WTC11 (cell line): ENCODE measurements at regions not wholly inside any gene's neighbourhood (a gene's known extent, or its start where the extent isn't known, plus 50 kb on each side); places are given as distances from the start of the nearest gene placed in this dataset.
"Not testable (repeated sequence)": the region's sequence is repeated elsewhere in the genome, so short reads cannot be mapped to it uniquely, and the experiment has no call there.

ENCODE experiments used
- ATAC-seq: fragments of 200-7000 bp; cut with Tn5 transposase; 2 replicates; pipeline ENCODE4 v1.10.0; 2021; ENCODE audit warnings: mild to moderate bottlenecking, moderate library complexity
- CTCF ChIA-PET: fragments of 300-600 bp; sonication (Branson Sonifier 250); formaldehyde crosslinking; loops from one replicate; lab custom pipeline; 2021; ENCODE audit warnings: antibody characterized with exemption; lab: Charles Lee
- POLR2A ChIA-PET: fragments of 350-600 bp; sonication (Branson Sonifier 250); formaldehyde crosslinking; loops from one replicate; lab custom pipeline; 2021; ENCODE audit warnings: antibody characterized with exemption; lab: Charles Lee
- DNase-seq: peaks from one replicate; pipeline ENCODE4 v3.0.0; 2021; ENCODE audit warnings: low spot score
- H3K27ac Mint-ChIP-seq: 2 replicates; pipeline ENCODE4 v1.8.0; 2021; ENCODE audit warnings: mixed read lengths
- H3K27me3 Mint-ChIP-seq: 2 replicates; pipeline ENCODE4 v1.8.0; 2021; ENCODE audit warnings: low read depth, mild to moderate bottlenecking, moderate library complexity, mixed read lengths
- H3K36me3 Mint-ChIP-seq: 2 replicates; pipeline ENCODE4 v1.8.0; 2021; ENCODE audit warnings: mixed read lengths
- H3K4me1 Mint-ChIP-seq: 2 replicates; pipeline ENCODE4 v1.8.0; 2022; ENCODE audit warnings: mixed read lengths
- H3K4me3 Mint-ChIP-seq: 2 replicates; pipeline ENCODE4 v1.8.0; 2021; ENCODE audit warnings: mild to moderate bottlenecking, moderate library complexity, mixed read lengths
- H3K9me3 Mint-ChIP-seq: 2 replicates; pipeline ENCODE4 v1.8.0; 2021; ENCODE audit warnings: mixed read lengths
- CBFB ChIP-seq: sonication (generic); formaldehyde crosslinking; IDR thresholded peaks from 2 replicates; pipeline ENCODE4 v1.8.1; 2022; ENCODE audit warnings: mild to moderate bottlenecking, low read depth, missing genetic modification reagents
- CREM ChIP-seq: sonication (generic); formaldehyde crosslinking; IDR thresholded peaks from 2 replicates; pipeline ENCODE4 v1.8.1; 2022; ENCODE audit warnings: mild to moderate bottlenecking, missing genetic modification reagents, moderate library complexity
- E2F4 ChIP-seq: sonication (generic); formaldehyde crosslinking; IDR thresholded peaks from 2 replicates; pipeline ENCODE4 v1.8.1; 2022; ENCODE audit warnings: low read depth, mild to moderate bottlenecking, moderate library complexity, missing genetic modification reagents, borderline replicate concordance
- HMGXB4 ChIP-seq: sonication (generic); formaldehyde crosslinking; IDR thresholded peaks from 2 replicates; pipeline ENCODE4 v1.8.1; 2023; ENCODE audit warnings: mild to moderate bottlenecking, moderate library complexity, missing genetic modification reagents
- IRF2 ChIP-seq: sonication (generic); formaldehyde crosslinking; IDR thresholded peaks from 2 replicates; pipeline ENCODE4 v1.8.0; 2022; ENCODE audit warnings: low read depth, missing genetic modification reagents, borderline replicate concordance
- KAT7 ChIP-seq: sonication (generic); formaldehyde crosslinking; IDR thresholded peaks from 2 replicates; pipeline ENCODE4 v1.8.1; 2023; ENCODE audit warnings: missing genetic modification reagents, mild to moderate bottlenecking, borderline replicate concordance
- MXD4 ChIP-seq: fragments of 250-450 bp; sonication (Bioruptor Pico); IDR thresholded peaks from 2 replicates; pipeline ENCODE4 v1.8.0; 2021; ENCODE audit warnings: mild to moderate bottlenecking, moderate library complexity, borderline replicate concordance
- OVOL2 ChIP-seq: fragments of 250-450 bp; sonication (Bioruptor Pico); IDR thresholded peaks from 2 replicates; pipeline ENCODE4 v1.9.0; 2021; ENCODE audit warnings: mild to moderate bottlenecking, borderline replicate concordance
- TEAD1 ChIP-seq: sonication (generic); formaldehyde crosslinking; IDR thresholded peaks from 2 replicates; pipeline ENCODE4 v1.8.0; 2022; ENCODE audit warnings: mild to moderate bottlenecking, missing genetic modification reagents
- TEAD4 ChIP-seq: sonication (generic); formaldehyde crosslinking; IDR thresholded peaks from 2 replicates; pipeline ENCODE4 v1.8.0; 2022; ENCODE audit warnings: mild to moderate bottlenecking, missing genetic modification reagents
- USF1 ChIP-seq: sonication (generic); formaldehyde crosslinking; IDR thresholded peaks from 2 replicates; pipeline ENCODE4 v1.8.0; 2022; ENCODE audit warnings: mild to moderate bottlenecking, missing genetic modification reagents
- ZNF138 ChIP-seq: sonication (generic); formaldehyde crosslinking; conservative IDR thresholded peaks from 2 replicates; pipeline ENCODE4 v1.8.1; 2022; ENCODE audit warnings: mild to moderate bottlenecking, moderate library complexity, missing genetic modification reagents
- ZNF263 ChIP-seq: sonication (generic); formaldehyde crosslinking; IDR thresholded peaks from 2 replicates; pipeline ENCODE4 v1.8.1; 2022; ENCODE audit warnings: low read depth, mild to moderate bottlenecking, moderate library complexity, missing genetic modification reagents
- ZNF396 ChIP-seq: fragments of 250-450 bp; sonication (Bioruptor Pico); IDR thresholded peaks from 2 replicates; pipeline ENCODE4 v1.8.0; 2021; ENCODE audit warnings: mild to moderate bottlenecking, moderate library complexity, borderline replicate concordance
- TF ChIP-seq, protein P1 (sequence below): sonication (generic); formaldehyde crosslinking; conservative IDR thresholded peaks from 2 replicates; pipeline ENCODE4 v1.8.1; 2023; ENCODE audit warnings: mild to moderate bottlenecking, low read depth, missing genetic modification reagents, moderate library complexity
- TF ChIP-seq, protein P2 (sequence below): sonication (generic); formaldehyde crosslinking; IDR thresholded peaks from 2 replicates; pipeline ENCODE4 v1.8.0; 2022; ENCODE audit warnings: mild to moderate bottlenecking, missing genetic modification reagents
- TF ChIP-seq, protein P3 (sequence below): sonication (generic); formaldehyde crosslinking; IDR thresholded peaks from 2 replicates; pipeline ENCODE4 v1.8.0; 2023; ENCODE audit warnings: missing genetic modification reagents
- TF ChIP-seq, protein P4 (sequence below): sonication (generic); formaldehyde crosslinking; IDR thresholded peaks from 2 replicates; pipeline ENCODE4 v1.8.1; 2022; ENCODE audit warnings: mild to moderate bottlenecking, moderate library complexity, missing genetic modification reagents
- TF ChIP-seq, protein P5 (sequence below): fragments of 250-450 bp; sonication (Bioruptor Pico); IDR thresholded peaks from 2 replicates; pipeline ENCODE4 v1.9.0; 2021; ENCODE audit warnings: mild to moderate bottlenecking

- H3K27ac Mint-ChIP-seq: no peak overlapping the region
- H3K27me3 Mint-ChIP-seq: no peaks in the 10 kb centered on the region
- peaks cover 28% of the 10 kb centered on the region for H3K4me1 Mint-ChIP-seq
- no peak overlapping the region for H3K4me3 Mint-ChIP-seq
- POLR2A ChIA-PET: no interaction called here
- DNase-seq (no peak), ATAC-seq (no peak)
- TF ChIP-seq OVOL2 (CRISPR knock-in tag): no peak
- TF ChIP-seq TEAD4 (CRISPR knock-in tag): no peak
- no peak for TF ChIP-seq ZNF396 (CRISPR knock-in tag)
- TF ChIP-seq, protein P1, sequence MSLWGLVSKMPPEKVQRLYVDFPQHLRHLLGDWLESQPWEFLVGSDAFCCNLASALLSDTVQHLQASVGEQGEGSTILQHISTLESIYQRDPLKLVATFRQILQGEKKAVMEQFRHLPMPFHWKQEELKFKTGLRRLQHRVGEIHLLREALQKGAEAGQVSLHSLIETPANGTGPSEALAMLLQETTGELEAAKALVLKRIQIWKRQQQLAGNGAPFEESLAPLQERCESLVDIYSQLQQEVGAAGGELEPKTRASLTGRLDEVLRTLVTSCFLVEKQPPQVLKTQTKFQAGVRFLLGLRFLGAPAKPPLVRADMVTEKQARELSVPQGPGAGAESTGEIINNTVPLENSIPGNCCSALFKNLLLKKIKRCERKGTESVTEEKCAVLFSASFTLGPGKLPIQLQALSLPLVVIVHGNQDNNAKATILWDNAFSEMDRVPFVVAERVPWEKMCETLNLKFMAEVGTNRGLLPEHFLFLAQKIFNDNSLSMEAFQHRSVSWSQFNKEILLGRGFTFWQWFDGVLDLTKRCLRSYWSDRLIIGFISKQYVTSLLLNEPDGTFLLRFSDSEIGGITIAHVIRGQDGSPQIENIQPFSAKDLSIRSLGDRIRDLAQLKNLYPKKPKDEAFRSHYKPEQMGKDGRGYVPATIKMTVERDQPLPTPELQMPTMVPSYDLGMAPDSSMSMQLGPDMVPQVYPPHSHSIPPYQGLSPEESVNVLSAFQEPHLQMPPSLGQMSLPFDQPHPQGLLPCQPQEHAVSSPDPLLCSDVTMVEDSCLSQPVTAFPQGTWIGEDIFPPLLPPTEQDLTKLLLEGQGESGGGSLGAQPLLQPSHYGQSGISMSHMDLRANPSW (CRISPR knock-in tag): no peak
- no peak for TF ChIP-seq E2F4 (CRISPR knock-in tag)
- TF ChIP-seq, protein P2, sequence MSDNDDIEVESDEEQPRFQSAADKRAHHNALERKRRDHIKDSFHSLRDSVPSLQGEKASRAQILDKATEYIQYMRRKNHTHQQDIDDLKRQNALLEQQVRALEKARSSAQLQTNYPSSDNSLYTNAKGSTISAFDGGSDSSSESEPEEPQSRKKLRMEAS: no peak
- no peak for TF ChIP-seq CREM
- no peak for TF ChIP-seq HMGXB4 (CRISPR knock-in tag)
- TF ChIP-seq USF1 (CRISPR knock-in tag): no peak
- TF ChIP-seq ZNF263 (CRISPR knock-in tag): no peak
- no peak for TF ChIP-seq KAT7
- TF ChIP-seq, protein P3, sequence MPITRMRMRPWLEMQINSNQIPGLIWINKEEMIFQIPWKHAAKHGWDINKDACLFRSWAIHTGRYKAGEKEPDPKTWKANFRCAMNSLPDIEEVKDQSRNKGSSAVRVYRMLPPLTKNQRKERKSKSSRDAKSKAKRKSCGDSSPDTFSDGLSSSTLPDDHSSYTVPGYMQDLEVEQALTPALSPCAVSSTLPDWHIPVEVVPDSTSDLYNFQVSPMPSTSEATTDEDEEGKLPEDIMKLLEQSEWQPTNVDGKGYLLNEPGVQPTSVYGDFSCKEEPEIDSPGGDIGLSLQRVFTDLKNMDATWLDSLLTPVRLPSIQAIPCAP (CRISPR knock-in tag): no peak
- no peak for TF ChIP-seq TEAD1 (CRISPR knock-in tag)
- TF ChIP-seq, protein P4, sequence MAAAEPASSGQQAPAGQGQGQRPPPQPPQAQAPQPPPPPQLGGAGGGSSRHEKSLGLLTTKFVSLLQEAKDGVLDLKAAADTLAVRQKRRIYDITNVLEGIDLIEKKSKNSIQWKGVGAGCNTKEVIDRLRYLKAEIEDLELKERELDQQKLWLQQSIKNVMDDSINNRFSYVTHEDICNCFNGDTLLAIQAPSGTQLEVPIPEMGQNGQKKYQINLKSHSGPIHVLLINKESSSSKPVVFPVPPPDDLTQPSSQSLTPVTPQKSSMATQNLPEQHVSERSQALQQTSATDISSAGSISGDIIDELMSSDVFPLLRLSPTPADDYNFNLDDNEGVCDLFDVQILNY (CRISPR knock-in tag): no peak
- TF ChIP-seq, protein P5, sequence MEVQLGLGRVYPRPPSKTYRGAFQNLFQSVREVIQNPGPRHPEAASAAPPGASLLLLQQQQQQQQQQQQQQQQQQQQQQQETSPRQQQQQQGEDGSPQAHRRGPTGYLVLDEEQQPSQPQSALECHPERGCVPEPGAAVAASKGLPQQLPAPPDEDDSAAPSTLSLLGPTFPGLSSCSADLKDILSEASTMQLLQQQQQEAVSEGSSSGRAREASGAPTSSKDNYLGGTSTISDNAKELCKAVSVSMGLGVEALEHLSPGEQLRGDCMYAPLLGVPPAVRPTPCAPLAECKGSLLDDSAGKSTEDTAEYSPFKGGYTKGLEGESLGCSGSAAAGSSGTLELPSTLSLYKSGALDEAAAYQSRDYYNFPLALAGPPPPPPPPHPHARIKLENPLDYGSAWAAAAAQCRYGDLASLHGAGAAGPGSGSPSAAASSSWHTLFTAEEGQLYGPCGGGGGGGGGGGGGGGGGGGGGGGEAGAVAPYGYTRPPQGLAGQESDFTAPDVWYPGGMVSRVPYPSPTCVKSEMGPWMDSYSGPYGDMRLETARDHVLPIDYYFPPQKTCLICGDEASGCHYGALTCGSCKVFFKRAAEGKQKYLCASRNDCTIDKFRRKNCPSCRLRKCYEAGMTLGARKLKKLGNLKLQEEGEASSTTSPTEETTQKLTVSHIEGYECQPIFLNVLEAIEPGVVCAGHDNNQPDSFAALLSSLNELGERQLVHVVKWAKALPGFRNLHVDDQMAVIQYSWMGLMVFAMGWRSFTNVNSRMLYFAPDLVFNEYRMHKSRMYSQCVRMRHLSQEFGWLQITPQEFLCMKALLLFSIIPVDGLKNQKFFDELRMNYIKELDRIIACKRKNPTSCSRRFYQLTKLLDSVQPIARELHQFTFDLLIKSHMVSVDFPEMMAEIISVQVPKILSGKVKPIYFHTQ: no peak
- no peak for TF ChIP-seq IRF2 (CRISPR knock-in tag)
- no peak for TF ChIP-seq MXD4 (CRISPR knock-in tag)
- no peak for TF ChIP-seq CBFB (CRISPR knock-in tag)
- no peak for TF ChIP-seq ZNF138
- no peaks in the 10 kb centered on the region for H3K36me3 Mint-ChIP-seq
- no peaks in the 10 kb centered on the region for H3K9me3 Mint-ChIP-seq
- CTCF ChIA-PET: interaction anchor here (0.6 to 1.3 kb wide), 3 partner anchors 15 to 208 kb away, joined by 3 to 4 read pairs (median 4); no protein-coding TSS in a partner anchor
Measured at GRCh38 chr22:42184852-42185251, 54.2 kb upstream of the CYP2D6 start.

DNA sequence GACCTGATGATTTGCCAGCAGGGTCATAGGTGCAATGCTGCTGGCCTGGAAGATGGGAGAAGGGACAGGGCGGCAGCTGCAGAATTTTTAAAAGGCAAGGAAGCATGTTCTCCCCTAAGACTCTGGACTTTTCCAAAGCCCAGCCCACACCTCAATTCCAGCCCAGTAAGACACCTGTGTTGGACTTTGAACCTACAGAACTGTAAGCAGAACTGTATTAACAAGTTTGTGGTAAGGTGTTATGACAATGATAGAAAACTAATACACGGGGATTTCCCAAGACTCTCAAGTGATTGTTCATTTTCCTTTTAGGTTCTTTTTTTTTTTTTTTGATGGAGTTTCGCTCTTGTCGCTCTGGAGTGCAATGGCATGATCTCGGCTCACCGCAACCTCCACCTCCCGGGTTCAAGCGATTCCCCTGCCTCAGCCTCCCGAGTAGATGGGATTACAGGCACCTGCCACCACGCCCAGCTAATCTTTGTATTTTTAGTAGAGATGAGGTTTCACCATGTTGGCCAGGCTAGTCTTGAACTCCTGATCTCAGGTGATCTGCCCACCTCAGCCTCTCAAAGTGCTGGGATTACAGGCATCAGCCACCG is 53.0 kb upstream of the CYP2D6 start:
- peaks cover 15% of the 10 kb centered on the region for H3K4me1 Mint-ChIP-seq
- H3K4me3 Mint-ChIP-seq, ATAC-seq, H3K27me3 Mint-ChIP-seq, H3K36me3 Mint-ChIP-seq, H3K9me3 Mint-ChIP-seq, H3K27ac Mint-ChIP-seq, DNase-seq, POLR2A ChIA-PET, CTCF ChIA-PET: not testable (repeated sequence)
